ENCODE measurements at regions not wholly inside any gene's neighbourhood (a gene's known extent, or its start where the extent isn't known, plus 50 kb on each side); places are given as distances from the start of the nearest gene placed in this dataset.

DNA sequence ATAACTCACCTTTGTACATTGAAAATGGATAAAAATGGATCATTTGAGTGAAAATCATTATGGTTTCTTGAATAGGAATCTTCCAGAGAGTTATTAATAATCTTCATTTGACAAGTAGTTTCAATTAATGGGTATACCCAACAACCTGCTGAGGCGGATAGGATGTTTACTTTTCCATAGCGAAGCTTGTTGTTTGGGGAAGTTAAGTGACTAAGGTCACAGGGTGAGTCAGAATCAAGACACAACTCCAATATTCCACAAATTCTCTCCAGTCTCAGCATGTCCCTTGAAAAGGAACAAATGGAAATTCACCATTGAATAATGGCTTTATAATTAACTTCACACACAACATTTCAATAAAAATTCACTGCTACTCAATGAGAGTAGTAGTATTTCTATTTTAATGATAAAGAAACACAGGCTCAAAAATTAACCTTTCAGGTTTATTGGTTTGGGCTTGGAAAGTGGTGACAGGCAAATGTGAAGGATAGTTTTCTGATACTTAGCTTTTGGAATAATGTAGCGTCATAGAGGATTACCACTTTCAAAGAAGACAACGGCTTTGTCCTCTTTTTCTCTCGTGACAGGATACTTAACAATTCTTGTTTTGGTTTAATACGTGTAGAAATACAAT, 211.3 kb downstream of the GPD2 start:
- no peak for ATAC-seq (ENCODE audit: insufficient number of reproducible peaks, low FRiP score, low read depth)

DNA sequence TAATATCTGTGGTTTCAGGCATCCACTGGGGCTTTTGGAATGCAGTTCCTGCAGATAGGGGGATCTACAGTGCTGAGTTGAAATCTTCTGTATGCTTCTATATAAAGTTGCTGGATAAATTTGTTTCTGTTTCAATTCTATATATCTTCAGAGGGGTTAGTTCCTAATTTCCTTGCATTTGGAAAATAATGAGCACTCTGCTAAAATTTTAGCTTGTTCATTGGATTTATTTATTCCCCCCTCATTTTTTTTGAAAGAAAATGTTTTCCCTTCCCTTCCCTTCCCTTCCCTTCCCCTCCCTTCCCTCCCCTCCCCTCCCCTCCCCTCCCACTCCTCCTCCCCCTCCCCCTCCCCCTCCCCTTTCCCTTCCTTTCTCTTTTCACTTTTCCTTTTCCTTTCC, 212.3 kb downstream of the GPD2 start:
- H3K27ac ChIP-seq: no peak overlapping the region
- no peak for DNase-seq (ENCODE audit: low spot score)
- H3K4me3 ChIP-seq: no peak overlapping the region
- ATAC-seq (ENCODE audit: insufficient number of reproducible peaks, low FRiP score, low read depth): no peak
- H3K9me3 ChIP-seq: no peaks in the 10 kb centered on the region
- no peaks in the 10 kb centered on the region for H3K27me3 ChIP-seq (replicated peaks; ENCODE audit: insufficient read depth)
- H3K4me1 ChIP-seq (ENCODE audit: control insufficient read depth in 1 of 2, low read depth in 2 of 2): no peaks in the 10 kb centered on the region
- TF ChIP-seq, protein P1, sequence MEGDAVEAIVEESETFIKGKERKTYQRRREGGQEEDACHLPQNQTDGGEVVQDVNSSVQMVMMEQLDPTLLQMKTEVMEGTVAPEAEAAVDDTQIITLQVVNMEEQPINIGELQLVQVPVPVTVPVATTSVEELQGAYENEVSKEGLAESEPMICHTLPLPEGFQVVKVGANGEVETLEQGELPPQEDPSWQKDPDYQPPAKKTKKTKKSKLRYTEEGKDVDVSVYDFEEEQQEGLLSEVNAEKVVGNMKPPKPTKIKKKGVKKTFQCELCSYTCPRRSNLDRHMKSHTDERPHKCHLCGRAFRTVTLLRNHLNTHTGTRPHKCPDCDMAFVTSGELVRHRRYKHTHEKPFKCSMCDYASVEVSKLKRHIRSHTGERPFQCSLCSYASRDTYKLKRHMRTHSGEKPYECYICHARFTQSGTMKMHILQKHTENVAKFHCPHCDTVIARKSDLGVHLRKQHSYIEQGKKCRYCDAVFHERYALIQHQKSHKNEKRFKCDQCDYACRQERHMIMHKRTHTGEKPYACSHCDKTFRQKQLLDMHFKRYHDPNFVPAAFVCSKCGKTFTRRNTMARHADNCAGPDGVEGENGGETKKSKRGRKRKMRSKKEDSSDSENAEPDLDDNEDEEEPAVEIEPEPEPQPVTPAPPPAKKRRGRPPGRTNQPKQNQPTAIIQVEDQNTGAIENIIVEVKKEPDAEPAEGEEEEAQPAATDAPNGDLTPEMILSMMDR (IDR thresholded peaks at IDR 0.05): no peak
- H3K36me3 ChIP-seq: no peaks in the 10 kb centered on the region

More for the DNA sequence above, 211.3 kb downstream of the GPD2 start:
- no peak for DNase-seq (ENCODE audit: low spot score)
- Histone ChIP-seq H3K4me1 (ENCODE audit: control insufficient read depth in 1 of 2, low read depth in 2 of 2) (no peaks in the 10 kb centered on the region), H3K4me3 (no peak overlapping the region), H3K36me3 (no peaks in the 10 kb centered on the region), H3K9me3 (no peaks in the 10 kb centered on the region), H3K27ac (no peak overlapping the region), H3K27me3 (replicated peaks; ENCODE audit: insufficient read depth) (no peaks in the 10 kb centered on the region)
- TF ChIP-seq, protein P1 (IDR thresholded peaks at IDR 0.05): no peak

DNA sequence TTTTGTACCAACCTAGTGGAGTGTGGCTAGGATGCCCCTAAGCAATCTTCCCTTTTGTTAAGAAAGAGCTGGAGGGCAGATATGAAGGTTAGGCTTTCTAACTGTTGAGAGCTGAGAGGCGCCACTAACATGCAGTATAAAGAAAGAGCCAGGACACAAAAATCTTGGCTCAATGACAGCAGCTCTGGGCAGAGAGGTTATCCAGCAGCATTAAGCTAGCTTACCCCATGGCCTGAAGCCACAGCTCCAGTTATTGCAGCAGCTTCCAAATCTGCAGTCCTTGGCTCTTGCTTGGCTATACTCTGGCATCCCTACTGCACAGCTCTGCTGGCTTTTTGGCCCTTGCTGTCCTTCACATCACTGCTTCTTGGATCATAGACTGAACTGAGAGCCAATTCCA, 213.4 kb downstream of the GPD2 start:
- DNase-seq (ENCODE audit: low spot score) (no peak), ATAC-seq (ENCODE audit: insufficient number of reproducible peaks, low FRiP score, low read depth) (no peak)
- Histone ChIP-seq H3K27ac (no peak overlapping the region), H3K4me3 (no peak overlapping the region), H3K36me3 (no peaks in the 10 kb centered on the region), H3K9me3 (no peaks in the 10 kb centered on the region), H3K4me1 (ENCODE audit: control insufficient read depth in 1 of 2, low read depth in 2 of 2) (no peaks in the 10 kb centered on the region), H3K27me3 (replicated peaks; ENCODE audit: insufficient read depth) (no peaks in the 10 kb centered on the region)
- TF ChIP-seq, protein P1 (IDR thresholded peaks at IDR 0.05): no peak

DNA sequence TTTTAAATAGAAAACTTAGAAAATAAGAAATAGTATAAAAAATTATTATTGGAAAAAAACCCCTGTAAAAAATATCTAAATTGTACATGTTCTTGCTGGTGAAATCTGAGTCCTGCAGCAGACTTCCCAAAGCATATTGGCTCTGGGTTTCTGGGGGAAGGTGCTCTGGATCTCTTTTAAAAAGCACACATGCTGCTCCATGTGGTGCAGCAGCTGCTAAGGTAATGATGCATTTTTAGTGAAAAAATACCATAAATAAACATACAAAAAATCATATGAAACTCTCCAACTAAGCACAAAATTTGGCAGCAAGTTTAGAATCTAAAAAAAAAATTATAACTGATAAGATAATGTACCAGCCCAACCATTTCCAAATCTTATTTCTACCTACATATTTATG, 216.5 kb downstream of the GPD2 start:
- DNase-seq (ENCODE audit: low spot score) (no peak), ATAC-seq (ENCODE audit: insufficient number of reproducible peaks, low FRiP score, low read depth) (no peak)
- TF ChIP-seq, protein P1 (IDR thresholded peaks at IDR 0.05): no peak
- Histone ChIP-seq H3K27me3 (replicated peaks; ENCODE audit: insufficient read depth) (no peaks in the 10 kb centered on the region), H3K36me3 (no peaks in the 10 kb centered on the region), H3K9me3 (no peaks in the 10 kb centered on the region), H3K4me3 (no peak overlapping the region), H3K4me1 (ENCODE audit: control insufficient read depth in 1 of 2, low read depth in 2 of 2) (no peaks in the 10 kb centered on the region), H3K27ac (no peak overlapping the region)

DNA sequence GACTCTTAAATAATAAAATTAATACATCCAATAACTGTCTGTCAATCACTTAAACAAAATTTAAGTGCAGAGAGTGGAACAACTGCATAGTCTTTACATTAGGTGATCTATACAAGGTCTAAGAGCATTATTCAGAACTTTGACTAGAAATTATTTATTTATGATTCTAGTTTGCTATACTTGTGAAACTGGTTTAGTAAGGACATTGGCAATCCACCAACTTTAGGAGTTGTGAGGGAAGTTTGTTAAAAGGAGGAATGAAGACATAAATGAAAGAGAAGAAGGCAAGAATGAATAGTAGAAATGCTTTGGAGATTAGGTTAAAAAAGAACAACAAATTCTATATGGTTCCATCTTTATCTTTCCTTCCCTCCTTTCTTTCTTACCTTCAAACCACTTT, 217.5 kb downstream of the GPD2 start:
- ATAC-seq (ENCODE audit: insufficient number of reproducible peaks, low FRiP score, low read depth) (no peak), DNase-seq (ENCODE audit: low spot score) (no peak)
- TF ChIP-seq, protein P1 (IDR thresholded peaks at IDR 0.05): no peak
- no peaks in the 10 kb centered on the region for H3K36me3 ChIP-seq
- no peaks in the 10 kb centered on the region for H3K27me3 ChIP-seq (replicated peaks; ENCODE audit: insufficient read depth)
- H3K27ac ChIP-seq: no peak overlapping the region
- no peak overlapping the region for H3K4me3 ChIP-seq
- H3K9me3 ChIP-seq: no peaks in the 10 kb centered on the region
- no peaks in the 10 kb centered on the region for H3K4me1 ChIP-seq (ENCODE audit: control insufficient read depth in 1 of 2, low read depth in 2 of 2)

Data from thoracic aorta (tissue), 2 donors.